ENCODE measurements at regions not wholly inside any gene's neighbourhood (a gene's known extent, or its start where the extent isn't known, plus 50 kb on each side); places are given as distances from the start of the nearest gene placed in this dataset.

DNA sequence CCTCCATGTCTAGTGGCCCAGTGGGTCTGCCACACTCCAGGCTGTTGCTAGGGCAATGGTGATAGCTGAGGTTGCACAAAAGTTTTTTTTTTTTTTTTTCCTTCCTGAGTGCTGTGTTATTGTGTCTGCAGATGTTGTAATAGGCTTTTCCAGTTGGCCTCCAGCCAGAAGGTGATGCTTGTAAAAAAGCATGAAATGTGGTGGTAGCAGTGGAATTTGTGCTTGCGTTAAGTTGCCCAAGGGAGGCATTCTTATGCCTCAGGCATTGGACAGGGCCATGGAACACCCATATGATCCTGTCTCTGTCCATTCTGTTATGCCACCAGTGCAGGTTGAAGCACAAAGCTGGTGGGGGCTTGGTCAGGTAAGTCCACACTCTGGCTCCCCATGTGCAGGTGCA is 660.5 kb upstream of the SPANXN1 start:
- TF ChIP-seq, protein P1, sequence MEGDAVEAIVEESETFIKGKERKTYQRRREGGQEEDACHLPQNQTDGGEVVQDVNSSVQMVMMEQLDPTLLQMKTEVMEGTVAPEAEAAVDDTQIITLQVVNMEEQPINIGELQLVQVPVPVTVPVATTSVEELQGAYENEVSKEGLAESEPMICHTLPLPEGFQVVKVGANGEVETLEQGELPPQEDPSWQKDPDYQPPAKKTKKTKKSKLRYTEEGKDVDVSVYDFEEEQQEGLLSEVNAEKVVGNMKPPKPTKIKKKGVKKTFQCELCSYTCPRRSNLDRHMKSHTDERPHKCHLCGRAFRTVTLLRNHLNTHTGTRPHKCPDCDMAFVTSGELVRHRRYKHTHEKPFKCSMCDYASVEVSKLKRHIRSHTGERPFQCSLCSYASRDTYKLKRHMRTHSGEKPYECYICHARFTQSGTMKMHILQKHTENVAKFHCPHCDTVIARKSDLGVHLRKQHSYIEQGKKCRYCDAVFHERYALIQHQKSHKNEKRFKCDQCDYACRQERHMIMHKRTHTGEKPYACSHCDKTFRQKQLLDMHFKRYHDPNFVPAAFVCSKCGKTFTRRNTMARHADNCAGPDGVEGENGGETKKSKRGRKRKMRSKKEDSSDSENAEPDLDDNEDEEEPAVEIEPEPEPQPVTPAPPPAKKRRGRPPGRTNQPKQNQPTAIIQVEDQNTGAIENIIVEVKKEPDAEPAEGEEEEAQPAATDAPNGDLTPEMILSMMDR (IDR thresholded peaks at IDR 0.05), result no peak
- TF ChIP-seq POLR2A (IDR thresholded peaks at IDR 0.05), result no peak
